ENCODE measurements at regions not wholly inside any gene's neighbourhood (a gene's known extent, or its start where the extent isn't known, plus 50 kb on each side); places are given as distances from the start of the nearest gene placed in this dataset.

- no peak overlapping the region for H3K27ac ChIP-seq
- H3K27me3 ChIP-seq (ENCODE audit: insufficient read depth, low read depth, severe bottlenecking), result no peaks in the 10 kb centered on the region
- TF ChIP-seq CTCF (IDR thresholded peaks at IDR 0.05; ENCODE audit: low read depth, low read length), result no peak
- H3K36me3 ChIP-seq, result no peaks in the 10 kb centered on the region
- no peak overlapping the region for H3K4me3 ChIP-seq (ENCODE audit: low read depth, low read length)
- H3K9me3 ChIP-seq (ENCODE audit: severe bottlenecking), result peaks cover 8% of the 10 kb centered on the region
- DNase-seq, result no peak
Measured at GRCh38 chr2:217285926-217286325, 426.1 kb upstream of the TNP1 start.

- no peak overlapping the region for H3K27ac ChIP-seq
- no peak for TF ChIP-seq CTCF (IDR thresholded peaks at IDR 0.05; ENCODE audit: low read depth, low read length)
- H3K9me3 ChIP-seq (ENCODE audit: severe bottlenecking), result peaks cover 7% of the 10 kb centered on the region
- no peaks in the 10 kb centered on the region for H3K27me3 ChIP-seq (ENCODE audit: insufficient read depth, low read depth, severe bottlenecking)
- H3K4me3 ChIP-seq (ENCODE audit: low read depth, low read length), result no peak overlapping the region
- H3K36me3 ChIP-seq, result no peaks in the 10 kb centered on the region
- DNase-seq, result peak; percentile 41
Measured at GRCh38 chr2:217283460-217283859, 423.6 kb upstream of the TNP1 start.

- no peak for DNase-seq
- H3K9me3 ChIP-seq (ENCODE audit: severe bottlenecking), result no peaks in the 10 kb centered on the region
- no peaks in the 10 kb centered on the region for H3K27me3 ChIP-seq (ENCODE audit: insufficient read depth, low read depth, severe bottlenecking)
- H3K4me3 ChIP-seq (ENCODE audit: low read depth, low read length), result no peak overlapping the region
- H3K36me3 ChIP-seq, result no peaks in the 10 kb centered on the region
- no peak overlapping the region for H3K27ac ChIP-seq
- no peak for TF ChIP-seq CTCF (IDR thresholded peaks at IDR 0.05; ENCODE audit: low read depth, low read length)
Measured at GRCh38 chr2:217282531-217282930, 422.7 kb upstream of the TNP1 start.

GRCh38 chr2:217279556-217279955 is 419.7 kb upstream of the TNP1 start:
- H3K27ac ChIP-seq, result no peak overlapping the region
- H3K27me3 ChIP-seq (ENCODE audit: insufficient read depth, low read depth, severe bottlenecking), result no peaks in the 10 kb centered on the region

GRCh38 chr2:217279140-217279539 is 419.3 kb upstream of the TNP1 start:
- no peaks in the 10 kb centered on the region for H3K27me3 ChIP-seq (ENCODE audit: insufficient read depth, low read depth, severe bottlenecking)
- no peak for DNase-seq
- TF ChIP-seq CTCF (IDR thresholded peaks at IDR 0.05; ENCODE audit: low read depth, low read length), result no peak
- no peak overlapping the region for H3K4me3 ChIP-seq (ENCODE audit: low read depth, low read length)
- no peaks in the 10 kb centered on the region for H3K36me3 ChIP-seq
- no peaks in the 10 kb centered on the region for H3K9me3 ChIP-seq (ENCODE audit: severe bottlenecking)
- no peak overlapping the region for H3K27ac ChIP-seq

More at GRCh38 chr2:217279556-217279955, 419.7 kb upstream of the TNP1 start:
- TF ChIP-seq CTCF (IDR thresholded peaks at IDR 0.05; ENCODE audit: low read depth, low read length), result no peak
- Histone ChIP-seq H3K4me3 (ENCODE audit: low read depth, low read length) (no peak overlapping the region), H3K36me3 (no peaks in the 10 kb centered on the region), H3K9me3 (ENCODE audit: severe bottlenecking) (no peaks in the 10 kb centered on the region)
- no peak for DNase-seq

GRCh38 chr2:217277646-217278398 is 418.0 kb upstream of the TNP1 start:
- Histone ChIP-seq H3K36me3 (no peaks in the 10 kb centered on the region), H3K27me3 (ENCODE audit: insufficient read depth, low read depth, severe bottlenecking) (no peaks in the 10 kb centered on the region), H3K27ac (no peak overlapping the region), H3K9me3 (ENCODE audit: severe bottlenecking) (no peaks in the 10 kb centered on the region), H3K4me3 (ENCODE audit: low read depth, low read length) (no peak overlapping the region)
- TF ChIP-seq CTCF (IDR thresholded peaks at IDR 0.05; ENCODE audit: low read depth, low read length), result no peak
- DNase-seq, result no peak

Data from WERI-Rb-1 (cell line).